PC-9 (cell line): ENCODE measurements at regions not wholly inside any gene's neighbourhood (a gene's known extent, or its start where the extent isn't known, plus 50 kb on each side); places are given as distances from the start of the nearest gene placed in this dataset.

Source experiments
- CTCF ChIP-seq: fragments of 200-600 bp; sonication (generic); conservative IDR thresholded peaks from 2 replicates; pipeline ENCODE4 v1.6.1; 2017; ENCODE audit warnings: mixed run types, antibody characterized with exemption, mild to moderate bottlenecking, moderate library complexity
- EZH2 ChIP-seq: fragments of 200-600 bp; sonication (generic); IDR thresholded peaks from 2 replicates; pipeline ENCODE4 v1.8.0; 2017; ENCODE audit warnings: antibody characterized with exemption, low read depth

GRCh38 chr10:15451137-15452094, 80.3 kb upstream of the FAM171A1 start:
- TF ChIP-seq CTCF (no peak), EZH2 (no peak)
